ENCODE measurements at regions not wholly inside any gene's neighbourhood (a gene's known extent, or its start where the extent isn't known, plus 50 kb on each side); places are given as distances from the start of the nearest gene placed in this dataset.

- no peak for DNase-seq (ENCODE audit: extremely low spot score, insufficient read length, low read depth)
- FAIRE-seq: no peak
Measured at GRCh38 chr2:16008331-16008850, 68.0 kb downstream of the MYCN start.

GRCh38 chr2:16007167-16007934 lies 67.0 kb downstream of the MYCN start:
- FAIRE-seq: no peak

DNA sequence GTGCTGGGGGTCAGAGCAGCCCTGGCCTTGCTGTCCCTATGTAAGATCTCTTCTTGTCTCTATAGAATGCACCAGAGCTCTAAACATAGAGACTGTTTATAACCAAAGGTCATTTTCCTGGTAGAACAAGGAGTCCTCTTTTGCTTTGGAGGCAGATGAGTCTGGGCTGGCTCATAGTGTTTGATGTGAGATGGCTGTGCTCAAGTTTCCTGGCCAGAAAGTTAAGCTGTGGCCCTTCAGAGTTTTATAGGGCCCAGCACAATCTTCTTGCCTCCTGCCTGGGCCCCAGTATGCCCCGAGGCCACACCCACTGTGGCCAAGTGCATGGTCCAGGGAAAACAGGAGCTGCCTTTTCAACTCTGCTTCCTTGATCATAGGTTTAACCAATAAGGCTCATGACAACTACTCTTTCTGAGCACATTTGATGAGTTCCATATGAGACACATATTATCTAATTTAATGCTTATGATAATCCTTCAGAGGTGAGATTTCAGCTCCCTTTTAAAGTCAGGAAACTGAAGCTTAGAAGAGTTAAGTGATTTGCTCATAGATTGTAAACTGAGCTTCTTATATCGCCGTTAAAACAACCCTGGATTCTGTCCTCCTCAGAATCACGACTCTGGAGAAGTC lies 66.3 kb downstream of the MYCN start:
- FAIRE-seq (no peak), DNase-seq (ENCODE audit: extremely low spot score, insufficient read length, low read depth) (no peak)

More at GRCh38 chr2:16007167-16007934, 67.0 kb downstream of the MYCN start:
- no peak for DNase-seq (ENCODE audit: extremely low spot score, insufficient read length, low read depth)

GRCh38 chr2:16005816-16006536 lies 65.6 kb downstream of the MYCN start:
- FAIRE-seq: no peak
- no peak for DNase-seq (ENCODE audit: extremely low spot score, insufficient read length, low read depth)

DNA sequence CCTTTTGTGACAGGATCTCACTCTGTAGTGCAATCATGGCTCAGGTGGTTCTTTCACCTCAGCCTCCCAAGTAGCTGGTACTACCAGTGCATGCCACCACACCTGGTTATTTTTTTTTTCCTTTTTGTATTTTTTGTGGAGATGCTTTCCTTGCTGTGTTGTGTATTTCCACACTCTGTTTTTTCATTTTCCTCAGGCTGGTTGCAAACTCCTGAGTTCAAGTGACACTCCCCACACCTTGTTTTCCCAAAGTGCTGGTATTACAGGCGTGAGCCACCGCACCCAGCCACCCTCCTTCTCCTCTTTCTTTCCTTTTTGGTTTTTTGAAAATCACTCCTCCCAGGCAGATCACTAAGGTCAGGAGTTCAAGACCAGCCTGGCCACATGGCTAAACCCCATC lies 65.0 kb downstream of the MYCN start:
- no peak for DNase-seq (ENCODE audit: extremely low spot score, insufficient read length, low read depth)

DNA sequence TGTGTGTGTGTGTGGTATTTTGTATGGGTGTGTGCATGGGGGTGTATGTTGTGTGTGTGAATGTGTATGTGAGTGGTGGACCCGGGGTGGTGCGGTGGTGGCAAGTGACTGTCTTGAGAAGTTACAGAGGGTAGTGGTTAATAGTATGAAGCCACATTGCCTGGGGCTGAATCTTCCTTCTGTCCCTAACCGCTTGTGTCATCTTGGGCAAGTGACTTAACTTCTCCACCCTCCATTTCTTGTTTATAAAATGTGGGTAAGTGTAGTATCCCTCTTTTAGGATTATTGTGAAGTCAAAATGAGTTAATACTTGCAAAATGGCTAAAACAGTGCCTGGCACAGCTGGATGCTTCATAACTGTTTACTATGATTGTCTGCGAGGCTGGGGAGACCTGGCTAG lies 63.5 kb downstream of the MYCN start:
- DNase-seq (ENCODE audit: extremely low spot score, insufficient read length, low read depth): no peak
- no peak for FAIRE-seq

More for the DNA sequence above, 65.0 kb downstream of the MYCN start:
- FAIRE-seq: no peak

- no peak for FAIRE-seq
Measured at GRCh38 chr2:16003152-16003551, 62.8 kb downstream of the MYCN start.

DNA sequence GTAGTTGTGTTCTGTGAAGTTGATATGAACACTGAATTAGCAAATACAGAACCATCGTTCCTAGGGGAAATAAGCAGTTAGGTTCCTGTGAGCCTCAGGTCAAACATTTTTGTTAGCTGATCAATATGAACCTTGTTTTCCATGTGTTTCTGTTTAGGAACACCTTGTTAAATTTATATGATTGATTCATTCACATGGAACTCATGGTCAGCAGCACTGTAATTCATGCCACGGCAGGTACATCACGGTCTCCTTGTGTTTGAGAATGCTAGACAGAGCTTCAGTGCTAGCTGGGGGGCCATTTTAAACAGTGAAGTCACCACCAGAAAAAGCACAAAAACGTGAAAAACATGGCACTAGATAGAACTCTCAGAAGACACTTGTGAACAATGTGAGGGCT lies 62.2 kb downstream of the MYCN start:
- DNase-seq (ENCODE audit: extremely low spot score, insufficient read length, low read depth) (no peak), FAIRE-seq (no peak)

More at GRCh38 chr2:16003152-16003551, 62.8 kb downstream of the MYCN start:
- DNase-seq (ENCODE audit: extremely low spot score, insufficient read length, low read depth): no peak

DNA sequence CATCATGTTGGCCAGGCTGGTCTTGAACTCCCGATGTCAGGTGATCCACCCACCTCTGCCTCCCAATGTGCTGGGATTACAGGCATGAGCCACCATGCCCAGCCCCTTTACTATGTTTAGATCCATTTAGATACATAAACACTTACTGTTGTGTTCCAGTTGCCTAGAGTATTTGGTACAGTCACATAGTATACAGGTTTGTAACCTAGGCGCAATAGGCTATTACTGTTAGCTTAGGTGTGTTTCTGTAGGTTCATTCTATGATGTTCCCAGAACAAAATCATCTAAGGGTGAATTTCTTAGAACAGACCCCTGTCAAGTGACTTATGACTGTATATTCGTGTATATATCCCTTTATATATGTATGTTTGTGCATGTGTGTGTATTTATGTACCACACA lies 61.8 kb downstream of the MYCN start:
- DNase-seq (ENCODE audit: extremely low spot score, insufficient read length, low read depth) (no peak), FAIRE-seq (no peak)

- FAIRE-seq (no peak), DNase-seq (ENCODE audit: extremely low spot score, insufficient read length, low read depth) (no peak)
Measured at GRCh38 chr2:16000642-16001041, 60.3 kb downstream of the MYCN start.

- no peak for FAIRE-seq
Measured at GRCh38 chr2:15999596-16000469, 59.5 kb downstream of the MYCN start.

GRCh38 chr2:15997728-15998280 lies 57.5 kb downstream of the MYCN start:
- FAIRE-seq (no peak), DNase-seq (ENCODE audit: extremely low spot score, insufficient read length, low read depth) (no peak)

More at GRCh38 chr2:15999596-16000469, 59.5 kb downstream of the MYCN start:
- no peak for DNase-seq (ENCODE audit: extremely low spot score, insufficient read length, low read depth)

DNA sequence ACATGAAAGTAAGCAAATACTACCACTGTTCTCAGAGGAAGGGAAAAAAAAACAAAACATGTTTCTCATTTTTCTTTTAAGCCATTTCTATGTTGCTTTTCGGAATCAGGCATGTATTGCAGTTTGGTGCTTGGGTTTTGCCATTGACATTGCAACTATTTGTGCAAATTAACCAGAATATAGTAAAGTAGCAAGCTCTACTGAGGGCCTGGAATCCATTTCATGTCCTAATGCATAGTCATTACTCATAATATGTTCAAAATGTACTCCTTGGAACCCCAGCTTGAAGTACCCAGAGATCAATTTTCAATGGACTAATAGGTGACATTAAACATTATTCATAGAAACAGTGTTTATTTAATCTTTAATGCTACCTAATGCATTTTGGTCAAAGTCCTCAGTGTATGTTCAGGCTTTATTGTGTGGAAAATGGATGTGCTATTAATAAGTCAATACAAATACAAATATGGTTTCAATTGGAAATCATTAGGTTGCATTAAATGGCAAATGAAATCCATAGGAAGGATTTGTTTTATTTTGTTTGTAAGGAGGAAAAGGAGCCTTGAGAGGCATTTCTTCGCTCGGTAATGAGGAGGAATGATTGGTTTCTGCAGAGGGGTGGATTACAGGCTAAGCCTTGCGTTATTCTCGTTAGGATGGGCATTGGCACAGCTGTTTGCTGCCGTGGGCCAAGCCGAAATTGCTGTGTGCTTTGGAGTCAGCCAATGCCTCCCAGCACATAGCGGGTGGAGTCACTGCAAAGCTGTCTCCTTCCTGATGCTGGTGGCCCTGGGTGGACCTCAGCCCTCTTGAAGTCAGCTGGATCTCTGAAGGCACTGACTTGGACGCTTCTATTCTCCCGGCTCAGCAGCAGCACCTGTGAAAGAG lies 56.4 kb downstream of the MYCN start:
- FAIRE-seq (no peak), DNase-seq (ENCODE audit: extremely low spot score, insufficient read length, low read depth) (no peak)

Data from GM18507 (cell line).